Parathyroid adenoma (tissue), 2 donors: ENCODE measurements at regions not wholly inside any gene's neighbourhood (a gene's known extent, or its start where the extent isn't known, plus 50 kb on each side); places are given as distances from the start of the nearest gene placed in this dataset.
"Not testable (repeated sequence)": the region's sequence is repeated elsewhere in the genome, so short reads cannot be mapped to it uniquely, and the experiment has no call there.

Experiments
- H2AFZ ChIP-seq: fragments of 300-600 bp; sonication (generic); one replicate; pipeline ENCODE4 v1.7.0; 2017; ENCODE audit warnings: antibody characterized with exemption, mild to moderate bottlenecking
- H3K27ac ChIP-seq: fragments of 300-600 bp; sonication (generic); one replicate; pipeline ENCODE4 v1.7.0; 2017
- H3K27me3 ChIP-seq: fragments of 300-600 bp; sonication (generic); one replicate; pipeline ENCODE4 v1.7.0; 2017; ENCODE audit warnings: low read length; ENCODE audit not compliant: control insufficient read depth, insufficient read depth
- H3K36me3 ChIP-seq: fragments of 300-600 bp; sonication (generic); one replicate; pipeline ENCODE4 v1.7.0; 2017; ENCODE audit warnings: low read length; ENCODE audit not compliant: control insufficient read depth, insufficient read depth
- H3K4me1 ChIP-seq: fragments of 300-600 bp; sonication (generic); one replicate; pipeline ENCODE4 v1.7.0; 2017; ENCODE audit warnings: control low read depth
- H3K4me2 ChIP-seq: fragments of 300-600 bp; sonication (generic); one replicate; pipeline ENCODE4 v1.7.0; 2017; ENCODE audit warnings: low read length
- H3K4me3 ChIP-seq: fragments of 300-600 bp; sonication (generic); one replicate; pipeline ENCODE4 v1.7.0; 2017; ENCODE audit warnings: low read depth, low read length
- H3K79me2 ChIP-seq: fragments of 300-600 bp; sonication (generic); one replicate; pipeline ENCODE4 v1.7.0; 2017; ENCODE audit warnings: control low read depth
- H3K9ac ChIP-seq: fragments of 300-600 bp; sonication (generic); one replicate; pipeline ENCODE4 v1.7.0; 2017; ENCODE audit warnings: mild to moderate bottlenecking
- H3K9me3 ChIP-seq: fragments of 300-600 bp; sonication (generic); one replicate; pipeline ENCODE4 v1.7.0; 2017; ENCODE audit warnings: low read length; ENCODE audit not compliant: control insufficient read depth
- CTCF ChIP-seq: fragments of 300-600 bp; sonication (generic); IDR thresholded peaks from one replicate; pipeline ENCODE4 v1.7.0; 2017; ENCODE audit warnings: antibody characterized with exemption, mild to moderate bottlenecking
- donor health status: primary hyperparathyroidism.

- no peak overlapping the region for H3K27ac ChIP-seq
- H3K27me3 ChIP-seq: no peaks in the 10 kb centered on the region
- H3K4me3 ChIP-seq: no peak overlapping the region
- no peak overlapping the region for H3K4me2 ChIP-seq
- no peaks in the 10 kb centered on the region for H3K36me3 ChIP-seq
- no peak overlapping the region for H3K9ac ChIP-seq
- H3K4me1 ChIP-seq: no peaks in the 10 kb centered on the region
- no peaks in the 10 kb centered on the region for H3K9me3 ChIP-seq
- no peak for TF ChIP-seq CTCF
- H3K79me2 ChIP-seq: no peaks in the 10 kb centered on the region
- H2AFZ ChIP-seq: no peak overlapping the region
Observed at GRCh38 chr17:37859451-37859850, 64.8 kb upstream of the TBC1D3K start.

GRCh38 chr17:37858391-37858790 is 65.8 kb upstream of the TBC1D3K start:
- not testable (repeated sequence) for H2AFZ ChIP-seq, H3K27me3 ChIP-seq, H3K9me3 ChIP-seq, H3K4me1 ChIP-seq, H3K27ac ChIP-seq, H3K79me2 ChIP-seq, H3K4me3 ChIP-seq, H3K4me2 ChIP-seq, H3K9ac ChIP-seq, H3K36me3 ChIP-seq

GRCh38 chr17:37856245-37856644 is 68.0 kb upstream of the TBC1D3K start:
- no peaks in the 10 kb centered on the region for H3K4me1 ChIP-seq
- no peak overlapping the region for H3K27ac ChIP-seq
- H3K9me3 ChIP-seq: no peaks in the 10 kb centered on the region
- no peaks in the 10 kb centered on the region for H3K27me3 ChIP-seq
- no peak overlapping the region for H3K4me2 ChIP-seq
- H3K79me2 ChIP-seq: no peaks in the 10 kb centered on the region
- no peak for TF ChIP-seq CTCF
- H3K9ac ChIP-seq: no peak overlapping the region
- no peaks in the 10 kb centered on the region for H3K36me3 ChIP-seq
- H3K4me3 ChIP-seq: no peak overlapping the region
- H2AFZ ChIP-seq: no peak overlapping the region

GRCh38 chr17:37849617-37849972 is 74.6 kb upstream of the TBC1D3K start:
- no peak for TF ChIP-seq CTCF
- H2AFZ ChIP-seq: no peak overlapping the region

GRCh38 chr17:37848690-37849616 is 75.3 kb upstream of the TBC1D3K start:
- Histone ChIP-seq H3K4me2 (no peak overlapping the region), H3K4me1 (no peaks in the 10 kb centered on the region), H3K27ac (no peak overlapping the region), H3K36me3 (no peaks in the 10 kb centered on the region), H3K27me3 (no peaks in the 10 kb centered on the region), H3K4me3 (no peak overlapping the region), H3K9me3 (no peaks in the 10 kb centered on the region), H3K9ac (no peak overlapping the region), H3K79me2 (no peaks in the 10 kb centered on the region), H2AFZ (no peak overlapping the region)
- no peak for TF ChIP-seq CTCF

More at GRCh38 chr17:37849617-37849972, 74.6 kb upstream of the TBC1D3K start:
- Histone ChIP-seq H3K4me2 (no peak overlapping the region), H3K27ac (no peak overlapping the region), H3K27me3 (no peaks in the 10 kb centered on the region), H3K9ac (no peak overlapping the region), H3K79me2 (no peaks in the 10 kb centered on the region), H3K9me3 (no peaks in the 10 kb centered on the region), H3K4me3 (no peak overlapping the region), H3K36me3 (no peaks in the 10 kb centered on the region), H3K4me1 (no peaks in the 10 kb centered on the region)
